ENCODE measurements at regions not wholly inside any gene's neighbourhood (a gene's known extent, or its start where the extent isn't known, plus 50 kb on each side); places are given as distances from the start of the nearest gene placed in this dataset.
"Not testable (repeated sequence)": the region's sequence is repeated elsewhere in the genome, so short reads cannot be mapped to it uniquely, and the experiment has no call there.

GRCh38 chr2:103346780-103347179, 584.9 kb downstream of the TMEM182 start:
- intact Hi-C loops (cut with DNase I), result no loop called here
- DNase-seq, result no peak

- no peak for DNase-seq
- intact Hi-C loops (cut with DNase I), result no loop called here
Measured at GRCh38 chr2:103353774-103354173, 591.9 kb downstream of the TMEM182 start.

- DNase-seq, result no peak
- intact Hi-C loops (cut with DNase I), result no loop called here
Measured at GRCh38 chr2:103355287-103355686, 593.5 kb downstream of the TMEM182 start.

GRCh38 chr2:103361712-103362111, 599.9 kb downstream of the TMEM182 start:
- intact Hi-C loops (cut with DNase I), result no loop called here
- DNase-seq, result no peak

GRCh38 chr2:103363639-103364038, 601.8 kb downstream of the TMEM182 start:
- DNase-seq, result no peak
- intact Hi-C loops (cut with DNase I), result no loop called here

GRCh38 chr2:103364177-103364576, 602.3 kb downstream of the TMEM182 start:
- no peak for DNase-seq
- intact Hi-C loops (cut with DNase I), result no loop called here

GRCh38 chr2:103365071-103365470, 603.2 kb downstream of the TMEM182 start:
- no peak for DNase-seq
- intact Hi-C loops (cut with DNase I), result no loop called here

GRCh38 chr2:103367877-103368276, 606.0 kb downstream of the TMEM182 start:
- intact Hi-C loops (cut with DNase I), result no loop called here
- DNase-seq, result no peak

- DNase-seq, result no peak
- intact Hi-C loops (cut with DNase I), result no loop called here
Measured at GRCh38 chr2:103383541-103383940, 621.7 kb downstream of the TMEM182 start.

GRCh38 chr2:103386872-103387271, 625.0 kb downstream of the TMEM182 start:
- no peak for DNase-seq
- intact Hi-C loops (cut with DNase I), result no loop called here

- no peak for DNase-seq
- intact Hi-C loops (cut with DNase I), result no loop called here
Measured at GRCh38 chr2:103387888-103388287, 626.1 kb downstream of the TMEM182 start.

GRCh38 chr2:103396152-103396551, 634.3 kb downstream of the TMEM182 start:
- DNase-seq, result no peak
- intact Hi-C loops (cut with DNase I), result no loop called here

- DNase-seq, result peak in 3 of 42 donors; percentile 2 to 11 (median 4)
Measured at GRCh38 chr2:103401621-103402020, 639.8 kb downstream of the TMEM182 start.

GRCh38 chr2:103402336-103402735, 640.5 kb downstream of the TMEM182 start:
- intact Hi-C loops (cut with DNase I), result no loop called here
- DNase-seq, result no peak

More at GRCh38 chr2:103401621-103402020, 639.8 kb downstream of the TMEM182 start:
- intact Hi-C loops (cut with DNase I), result no loop called here

GRCh38 chr2:103402944-103403343, 641.1 kb downstream of the TMEM182 start:
- intact Hi-C loops (cut with DNase I), result no loop called here
- DNase-seq, result no peak

- DNase-seq; intact Hi-C loops (cut with DNase I): not testable (repeated sequence)
Measured at GRCh38 chr2:103403388-103403787, 641.6 kb downstream of the TMEM182 start.

- DNase-seq, result no peak
Measured at GRCh38 chr2:103410221-103410620, 648.4 kb downstream of the TMEM182 start.

GRCh38 chr2:103419506-103419905, 657.7 kb downstream of the TMEM182 start:
- no peak for DNase-seq

More at GRCh38 chr2:103410221-103410620, 648.4 kb downstream of the TMEM182 start:
- intact Hi-C loops (cut with DNase I), result no loop called here

GRCh38 chr2:103423100-103423499, 661.3 kb downstream of the TMEM182 start:
- DNase-seq, result no peak
- intact Hi-C loops (cut with DNase I), result no loop called here

More at GRCh38 chr2:103419506-103419905, 657.7 kb downstream of the TMEM182 start:
- intact Hi-C loops (cut with DNase I), result no loop called here

GRCh38 chr2:103427567-103427966, 665.7 kb downstream of the TMEM182 start:
- no peak for DNase-seq
- intact Hi-C loops (cut with DNase I), result no loop called here

GRCh38 chr2:103430191-103430590, 668.4 kb downstream of the TMEM182 start:
- DNase-seq, result no peak
- intact Hi-C loops (cut with DNase I), result no loop called here

- DNase-seq, result no peak
- intact Hi-C loops (cut with DNase I), result no loop called here
Measured at GRCh38 chr2:103435010-103435409, 673.2 kb downstream of the TMEM182 start.

All from head of caudate nucleus (tissue), 42 donors.